DND-41 (cell line): ENCODE measurements at regions not wholly inside any gene's neighbourhood (a gene's known extent, or its start where the extent isn't known, plus 50 kb on each side); places are given as distances from the start of the nearest gene placed in this dataset.
"Not testable (repeated sequence)": the region's sequence is repeated elsewhere in the genome, so short reads cannot be mapped to it uniquely, and the experiment has no call there.

Experiments used
- EZH2 ChIP-seq: IDR thresholded peaks from 3 replicates; pipeline ENCODE4 v1.6.1; 2012; ENCODE audit warnings: borderline replicate concordance, low read depth, mild to moderate bottlenecking, moderate library complexity, low read length, inconsistent platforms; ENCODE audit not compliant: severe bottlenecking
- TF ChIP-seq, protein P1 (sequence below): IDR thresholded peaks from 2 replicates; pipeline ENCODE4 v1.5.1; 2012; ENCODE audit warnings: borderline replicate concordance, low read length, moderate library complexity, mild to moderate bottlenecking; ENCODE audit not compliant: poor library complexity, severe bottlenecking; ENCODE audit errors: extremely low read depth

DNA sequence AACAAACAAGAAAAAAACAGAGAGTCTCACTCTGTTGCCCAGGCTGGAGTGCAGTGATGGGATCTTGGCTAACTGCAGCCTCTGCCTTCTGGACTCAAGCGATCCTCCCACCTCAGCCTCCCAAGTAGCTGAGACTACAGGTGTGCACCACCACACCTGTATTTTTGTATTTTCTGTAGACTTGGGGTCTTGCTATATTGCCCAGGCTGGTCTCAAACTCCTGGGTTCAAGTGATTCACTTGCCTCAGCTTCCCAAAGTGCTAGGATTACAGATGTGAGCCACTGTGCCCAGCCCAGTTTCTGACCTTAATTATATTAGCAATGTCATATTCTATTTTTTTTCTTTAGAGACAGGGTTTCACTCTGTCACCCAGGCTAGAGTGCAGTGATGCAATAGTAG, 52.3 kb upstream of the USP7 start:
- TF ChIP-seq, protein P1, sequence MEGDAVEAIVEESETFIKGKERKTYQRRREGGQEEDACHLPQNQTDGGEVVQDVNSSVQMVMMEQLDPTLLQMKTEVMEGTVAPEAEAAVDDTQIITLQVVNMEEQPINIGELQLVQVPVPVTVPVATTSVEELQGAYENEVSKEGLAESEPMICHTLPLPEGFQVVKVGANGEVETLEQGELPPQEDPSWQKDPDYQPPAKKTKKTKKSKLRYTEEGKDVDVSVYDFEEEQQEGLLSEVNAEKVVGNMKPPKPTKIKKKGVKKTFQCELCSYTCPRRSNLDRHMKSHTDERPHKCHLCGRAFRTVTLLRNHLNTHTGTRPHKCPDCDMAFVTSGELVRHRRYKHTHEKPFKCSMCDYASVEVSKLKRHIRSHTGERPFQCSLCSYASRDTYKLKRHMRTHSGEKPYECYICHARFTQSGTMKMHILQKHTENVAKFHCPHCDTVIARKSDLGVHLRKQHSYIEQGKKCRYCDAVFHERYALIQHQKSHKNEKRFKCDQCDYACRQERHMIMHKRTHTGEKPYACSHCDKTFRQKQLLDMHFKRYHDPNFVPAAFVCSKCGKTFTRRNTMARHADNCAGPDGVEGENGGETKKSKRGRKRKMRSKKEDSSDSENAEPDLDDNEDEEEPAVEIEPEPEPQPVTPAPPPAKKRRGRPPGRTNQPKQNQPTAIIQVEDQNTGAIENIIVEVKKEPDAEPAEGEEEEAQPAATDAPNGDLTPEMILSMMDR: not testable (repeated sequence)
- not testable (repeated sequence) for TF ChIP-seq EZH2
